IPS-18a (cell line): ENCODE measurements at regions not wholly inside any gene's neighbourhood (a gene's known extent, or its start where the extent isn't known, plus 50 kb on each side); places are given as distances from the start of the nearest gene placed in this dataset.

Experiments used
- H3K27ac ChIP-seq: one replicate; pipeline ENCODE4 v1.5.1; 2013; ENCODE audit warnings: low read length
- H3K27me3 ChIP-seq: one replicate; pipeline ENCODE4 v1.6.1; 2013; ENCODE audit warnings: mild to moderate bottlenecking, low read length; ENCODE audit not compliant: control insufficient read depth, insufficient read depth
- H3K36me3 ChIP-seq: one replicate; pipeline ENCODE4 v1.6.1; 2013; ENCODE audit warnings: low read depth, low read length; ENCODE audit not compliant: control insufficient read depth
- H3K4me1 ChIP-seq: one replicate; pipeline ENCODE4 v1.6.1; 2013; ENCODE audit warnings: low read depth, low read length; ENCODE audit not compliant: control insufficient read depth
- H3K4me3 ChIP-seq: one replicate; pipeline ENCODE4 v1.5.1; 2013; ENCODE audit warnings: low read length
- H3K9ac ChIP-seq: one replicate; pipeline ENCODE4 v1.6.1; 2013; ENCODE audit warnings: mild to moderate bottlenecking, low read length, moderate library complexity
- H3K9me3 ChIP-seq: one replicate; pipeline ENCODE4 v1.6.1; 2013; ENCODE audit warnings: low read depth, low read length; ENCODE audit not compliant: control insufficient read depth

DNA sequence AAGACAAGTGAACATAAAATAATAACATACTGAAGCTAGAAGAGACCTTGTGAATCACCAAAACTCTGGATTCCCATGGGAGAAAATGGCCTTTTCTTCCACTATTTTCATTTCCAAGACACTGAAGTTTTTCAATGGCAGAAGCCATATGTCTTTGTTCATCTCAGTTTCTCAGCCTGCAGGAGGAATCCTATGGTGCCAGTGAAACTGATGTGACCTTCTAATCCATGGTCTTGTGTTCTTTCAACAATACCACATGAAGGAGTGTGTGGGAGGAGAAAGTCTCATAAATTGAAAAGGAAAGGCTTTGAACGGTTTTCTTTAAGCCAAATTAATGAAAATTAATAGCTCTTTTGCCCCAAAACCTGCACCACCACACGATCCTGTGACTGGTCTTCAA is 257.3 kb downstream of the EPHA4 start:
- no peak overlapping the region for H3K27ac ChIP-seq
- peaks cover 4% of the 10 kb centered on the region for H3K4me1 ChIP-seq
- H3K27me3 ChIP-seq, result no peaks in the 10 kb centered on the region
- no peaks in the 10 kb centered on the region for H3K9me3 ChIP-seq
- no peaks in the 10 kb centered on the region for H3K36me3 ChIP-seq
- H3K9ac ChIP-seq, result no peak overlapping the region
- no peak overlapping the region for H3K4me3 ChIP-seq

DNA sequence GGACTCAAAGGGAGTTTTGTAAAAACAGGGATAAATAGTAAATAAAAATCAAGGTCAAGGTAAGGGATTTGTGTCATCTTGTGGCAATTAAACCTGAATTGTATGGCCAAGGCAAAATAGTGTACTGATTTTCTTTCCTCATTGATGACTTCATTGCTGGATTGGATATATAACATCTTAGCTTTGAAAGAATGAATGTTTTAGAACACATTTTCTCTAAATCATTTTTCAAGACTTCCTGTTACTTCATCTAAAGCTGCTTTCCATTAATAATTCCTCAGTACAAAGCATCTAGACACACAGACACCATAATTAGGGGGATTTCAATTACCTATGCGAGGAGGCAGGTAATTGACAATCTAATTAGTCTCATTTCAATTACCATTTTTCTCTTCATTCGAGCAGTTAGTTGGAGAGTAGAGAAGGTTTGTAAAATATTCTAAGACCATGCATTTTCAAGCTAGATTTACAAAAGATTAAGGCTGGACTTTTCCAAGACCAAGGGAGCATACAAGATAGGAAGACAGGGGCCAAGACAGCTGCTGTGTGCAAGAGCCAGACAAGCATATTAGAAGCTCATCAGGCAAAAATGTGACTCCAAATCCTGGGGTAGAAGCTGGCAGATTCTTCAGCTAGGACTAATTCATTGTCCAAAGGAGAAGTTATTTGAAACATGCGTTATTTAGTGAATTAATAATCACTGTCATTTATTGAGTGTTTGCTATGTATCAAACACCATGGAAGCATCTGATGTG is 253.6 kb downstream of the EPHA4 start:
- H3K4me3 ChIP-seq, result no peak overlapping the region
- no peaks in the 10 kb centered on the region for H3K27me3 ChIP-seq
- H3K36me3 ChIP-seq, result no peaks in the 10 kb centered on the region
- no peak overlapping the region for H3K9ac ChIP-seq
- no peaks in the 10 kb centered on the region for H3K4me1 ChIP-seq
- no peak overlapping the region for H3K27ac ChIP-seq
- H3K9me3 ChIP-seq, result no peaks in the 10 kb centered on the region

DNA sequence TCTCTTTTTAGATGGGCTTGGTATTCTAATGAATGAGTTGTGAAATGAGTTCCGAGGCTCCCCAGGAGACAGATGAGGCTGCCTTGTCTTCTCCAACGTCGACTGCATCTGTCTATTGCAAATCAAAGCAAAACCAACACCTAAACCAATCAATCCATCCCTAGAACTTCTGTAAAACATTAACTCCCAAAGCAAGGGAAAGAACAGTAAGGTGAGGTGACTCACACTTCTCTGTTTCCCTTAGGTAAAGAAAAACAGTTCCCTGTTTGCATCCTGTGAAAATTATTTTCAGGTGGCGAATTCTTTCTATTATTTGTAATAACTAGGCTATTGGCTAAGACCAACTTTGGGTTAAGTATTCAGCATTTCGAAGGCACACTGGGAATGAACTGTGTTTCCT is 249.4 kb downstream of the EPHA4 start:
- Histone ChIP-seq H3K27me3 (no peaks in the 10 kb centered on the region), H3K4me1 (no peaks in the 10 kb centered on the region), H3K36me3 (no peaks in the 10 kb centered on the region), H3K4me3 (no peak overlapping the region), H3K27ac (no peak overlapping the region), H3K9me3 (no peaks in the 10 kb centered on the region), H3K9ac (no peak overlapping the region)

DNA sequence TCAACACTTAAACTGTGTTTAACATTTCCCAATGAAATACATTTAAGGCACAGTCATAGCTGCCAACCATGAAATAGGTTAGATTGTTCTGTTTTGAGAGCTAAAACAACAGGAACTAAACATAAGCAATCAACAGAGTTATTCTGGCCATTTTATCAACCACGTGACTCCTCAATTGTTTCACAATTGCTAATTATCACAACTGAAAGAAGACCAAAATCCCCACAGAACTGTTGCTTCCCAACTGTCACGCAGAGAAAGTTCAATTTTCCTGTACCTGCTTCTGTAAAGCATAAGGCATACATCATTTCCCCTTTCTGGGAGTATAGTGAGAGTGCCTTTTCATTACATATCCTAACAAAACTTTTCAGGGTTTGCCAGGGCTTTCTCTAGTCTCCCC is 248.6 kb downstream of the EPHA4 start:
- Histone ChIP-seq H3K9me3 (no peaks in the 10 kb centered on the region), H3K4me1 (no peaks in the 10 kb centered on the region), H3K9ac (no peak overlapping the region), H3K27me3 (no peaks in the 10 kb centered on the region), H3K36me3 (no peaks in the 10 kb centered on the region), H3K27ac (no peak overlapping the region), H3K4me3 (no peak overlapping the region)

DNA sequence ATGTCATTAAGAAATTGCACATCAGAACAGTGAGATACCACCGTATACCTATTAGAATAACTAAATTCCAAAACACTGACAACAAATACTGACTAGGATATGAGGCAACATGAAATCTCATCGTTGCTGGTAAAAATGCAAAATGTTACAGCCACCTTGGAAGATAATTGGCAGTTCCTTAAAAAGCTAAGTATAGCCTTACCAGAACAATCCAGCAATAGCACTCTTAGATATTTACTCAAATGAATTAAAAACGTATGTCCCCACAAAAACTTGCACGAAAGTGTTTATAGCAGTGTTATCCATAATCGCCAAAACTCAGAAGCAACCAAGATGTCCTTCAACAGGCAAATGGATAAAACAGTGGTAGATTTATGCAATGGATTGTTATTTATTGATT is 241.7 kb downstream of the EPHA4 start:
- Histone ChIP-seq H3K36me3 (no peaks in the 10 kb centered on the region), H3K27me3 (no peaks in the 10 kb centered on the region), H3K9me3 (no peaks in the 10 kb centered on the region), H3K4me3 (no peak overlapping the region), H3K9ac (no peak overlapping the region), H3K27ac (no peak overlapping the region), H3K4me1 (no peaks in the 10 kb centered on the region)

DNA sequence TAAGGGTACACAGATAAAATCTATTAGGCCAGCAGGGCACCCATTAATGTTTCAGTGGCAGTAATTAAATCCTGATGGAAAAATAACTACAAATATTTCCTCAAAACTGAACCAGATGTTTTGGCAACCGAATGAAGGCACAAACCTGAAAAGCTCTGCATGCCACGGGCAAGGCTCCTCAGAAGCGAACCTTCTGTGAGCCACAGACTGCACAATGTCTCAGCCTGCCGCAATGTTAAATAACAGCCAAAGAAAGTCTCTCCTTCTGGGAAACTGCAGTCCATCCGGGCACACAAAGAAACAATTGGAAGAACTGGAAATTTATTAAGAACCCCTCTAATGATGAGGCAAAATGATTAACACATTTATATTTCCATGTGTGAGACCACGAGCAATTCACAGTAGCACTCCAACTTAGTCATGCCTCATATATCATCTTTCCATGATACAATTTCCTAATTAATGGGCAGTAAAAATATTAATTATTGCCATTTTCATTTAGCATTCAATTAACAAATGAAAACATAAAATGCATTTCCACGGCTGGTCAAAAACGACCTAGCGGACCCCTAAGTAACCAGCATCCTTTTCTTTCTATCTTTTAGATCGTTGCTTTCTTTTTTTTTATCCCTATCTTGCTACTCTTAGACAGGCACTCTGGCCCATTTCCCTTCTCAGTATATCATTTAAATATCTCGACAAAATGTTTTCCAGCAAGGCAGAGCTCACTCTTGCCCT is 237.5 kb downstream of the EPHA4 start:
- no peaks in the 10 kb centered on the region for H3K9me3 ChIP-seq
- no peak overlapping the region for H3K4me3 ChIP-seq
- H3K36me3 ChIP-seq, result no peaks in the 10 kb centered on the region
- no peaks in the 10 kb centered on the region for H3K4me1 ChIP-seq
- H3K27ac ChIP-seq, result no peak overlapping the region
- H3K9ac ChIP-seq, result no peak overlapping the region
- no peaks in the 10 kb centered on the region for H3K27me3 ChIP-seq

DNA sequence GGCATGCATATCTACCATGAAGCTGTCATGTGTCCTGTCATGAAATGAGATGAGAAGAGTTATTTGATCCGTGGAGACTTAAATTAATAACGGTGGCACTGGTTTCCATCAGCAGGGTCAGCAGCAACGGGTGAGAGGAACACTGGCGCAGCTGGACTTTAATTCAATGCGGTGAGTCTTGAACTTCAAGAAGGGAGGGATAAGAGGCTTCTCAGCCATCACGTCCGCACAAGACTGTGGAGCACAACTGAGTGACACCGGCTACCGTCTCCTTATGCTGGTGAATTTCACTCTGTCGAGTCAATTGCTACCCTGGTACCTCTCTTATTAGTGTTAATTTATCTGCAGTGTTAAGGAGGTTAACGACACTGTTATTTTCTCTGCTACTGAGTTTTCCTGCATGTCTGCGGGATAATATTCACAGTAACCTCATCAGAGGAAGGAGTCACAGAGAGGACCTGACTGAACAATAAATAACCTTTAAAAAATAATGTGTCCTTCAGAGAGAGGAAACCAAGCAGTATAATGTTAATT is 236.8 kb downstream of the EPHA4 start:
- Histone ChIP-seq H3K9ac (no peak overlapping the region), H3K4me3 (no peak overlapping the region), H3K27ac (no peak overlapping the region), H3K9me3 (no peaks in the 10 kb centered on the region), H3K36me3 (no peaks in the 10 kb centered on the region), H3K27me3 (no peaks in the 10 kb centered on the region), H3K4me1 (no peaks in the 10 kb centered on the region)

DNA sequence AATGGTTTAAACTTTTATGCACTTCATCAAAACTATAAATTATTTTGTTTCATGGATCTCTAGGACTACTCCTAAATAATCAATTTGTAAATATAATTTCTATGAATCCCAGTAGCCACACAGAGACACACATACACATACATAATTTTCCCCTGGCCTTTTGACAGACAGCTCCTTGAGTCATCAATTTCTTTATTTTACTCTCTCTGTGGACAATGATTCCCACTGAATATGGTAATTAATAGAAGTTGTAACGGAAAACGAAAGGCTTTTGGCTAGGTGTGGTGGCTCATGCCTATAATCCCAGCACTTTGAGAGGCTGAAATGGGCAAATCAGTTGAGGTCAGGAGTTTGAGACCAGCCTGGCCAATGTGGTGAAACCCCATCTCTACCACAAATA is 235.1 kb downstream of the EPHA4 start:
- Histone ChIP-seq H3K27ac (no peak overlapping the region), H3K9me3 (no peaks in the 10 kb centered on the region), H3K27me3 (no peaks in the 10 kb centered on the region), H3K4me1 (no peaks in the 10 kb centered on the region), H3K4me3 (no peak overlapping the region), H3K9ac (no peak overlapping the region), H3K36me3 (no peaks in the 10 kb centered on the region)

DNA sequence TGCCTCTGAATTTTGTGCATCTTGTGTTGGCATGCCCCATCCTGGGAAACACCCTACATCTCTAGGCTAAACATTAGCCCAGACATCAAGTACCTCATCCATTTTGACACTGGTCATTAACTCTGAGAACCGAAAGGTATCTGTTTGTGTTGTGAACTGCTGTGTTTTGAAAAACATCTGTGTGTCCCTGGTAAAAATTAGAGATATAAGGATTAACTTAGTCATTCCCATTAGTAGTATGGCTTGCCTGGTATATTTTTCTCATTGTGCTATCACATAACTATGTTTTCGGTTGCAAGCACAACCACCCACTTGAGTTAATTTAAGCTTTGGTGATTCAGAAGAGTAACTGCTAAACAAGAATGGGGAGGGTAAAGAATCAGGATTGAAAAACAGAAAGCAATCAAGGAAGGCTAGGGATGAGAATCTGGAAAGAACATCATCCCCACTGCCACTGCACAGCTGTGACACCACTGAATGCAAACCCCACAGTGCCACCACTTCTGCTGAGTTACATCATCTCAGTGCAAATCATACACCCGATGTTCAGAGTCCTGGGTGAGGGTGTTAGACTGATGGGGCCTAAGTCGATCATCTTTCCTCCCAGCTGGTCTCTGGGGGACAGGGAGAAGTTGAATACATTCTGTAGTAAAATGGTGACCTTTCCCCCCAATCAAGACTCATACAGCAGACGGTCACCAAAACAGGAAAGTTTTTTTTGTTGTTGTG is 234.0 kb downstream of the EPHA4 start:
- no peak overlapping the region for H3K4me3 ChIP-seq
- H3K36me3 ChIP-seq, result no peaks in the 10 kb centered on the region
- H3K4me1 ChIP-seq, result no peaks in the 10 kb centered on the region
- no peaks in the 10 kb centered on the region for H3K9me3 ChIP-seq
- H3K27ac ChIP-seq, result no peak overlapping the region
- H3K27me3 ChIP-seq, result no peaks in the 10 kb centered on the region
- H3K9ac ChIP-seq, result no peak overlapping the region

DNA sequence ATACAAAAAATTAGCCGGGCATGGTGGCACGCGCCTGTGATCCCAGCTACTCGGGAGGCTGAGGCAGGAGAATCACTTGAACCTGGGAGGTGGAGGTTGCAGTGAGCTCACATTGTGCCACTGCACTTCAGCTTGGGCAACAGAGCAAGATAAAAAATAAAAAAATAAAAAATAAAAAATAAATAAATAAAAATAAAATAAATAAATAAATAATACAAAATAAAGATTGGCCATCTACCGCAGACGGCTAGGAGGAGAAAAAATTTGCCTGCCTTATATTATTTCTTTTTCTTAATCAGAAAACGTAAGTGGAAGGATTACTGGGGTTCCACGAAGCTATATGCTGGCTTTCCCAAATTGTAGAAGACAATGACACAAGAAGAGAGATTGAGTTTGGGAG is 229.7 kb downstream of the EPHA4 start:
- Histone ChIP-seq H3K4me1 (no peaks in the 10 kb centered on the region), H3K36me3 (no peaks in the 10 kb centered on the region), H3K9me3 (no peaks in the 10 kb centered on the region), H3K4me3 (no peak overlapping the region), H3K27me3 (no peaks in the 10 kb centered on the region), H3K27ac (no peak overlapping the region), H3K9ac (no peak overlapping the region)

DNA sequence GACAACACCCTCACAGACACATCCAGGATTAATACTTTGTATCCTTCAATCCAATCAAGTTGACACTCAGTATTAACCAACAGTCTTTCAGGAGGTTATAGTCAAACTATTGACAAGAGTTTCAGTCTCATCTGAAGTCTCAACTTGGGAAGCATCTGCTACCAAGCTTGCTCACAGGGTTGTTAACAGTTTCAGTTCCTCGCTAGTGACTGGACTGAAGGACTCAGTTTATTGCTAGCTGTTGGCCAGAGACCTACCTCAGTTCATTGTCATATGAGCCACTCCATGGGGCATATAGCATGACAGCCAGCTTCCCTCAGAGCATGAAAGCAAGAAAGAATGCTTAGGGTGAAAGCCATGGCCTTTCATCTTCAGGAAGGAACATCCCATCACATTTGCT is 228.6 kb downstream of the EPHA4 start:
- Histone ChIP-seq H3K4me1 (no peaks in the 10 kb centered on the region), H3K4me3 (no peak overlapping the region), H3K9ac (no peak overlapping the region), H3K27me3 (no peaks in the 10 kb centered on the region), H3K9me3 (no peaks in the 10 kb centered on the region), H3K36me3 (no peaks in the 10 kb centered on the region), H3K27ac (no peak overlapping the region)
